Left kidney (tissue), 1 donor: ENCODE measurements at regions not wholly inside any gene's neighbourhood (a gene's known extent, or its start where the extent isn't known, plus 50 kb on each side); places are given as distances from the start of the nearest gene placed in this dataset.

Experiments used
- DNase-seq: peaks from one replicate; pipeline ENCODE4 v3.0.0-alpha.2; 2013

DNA sequence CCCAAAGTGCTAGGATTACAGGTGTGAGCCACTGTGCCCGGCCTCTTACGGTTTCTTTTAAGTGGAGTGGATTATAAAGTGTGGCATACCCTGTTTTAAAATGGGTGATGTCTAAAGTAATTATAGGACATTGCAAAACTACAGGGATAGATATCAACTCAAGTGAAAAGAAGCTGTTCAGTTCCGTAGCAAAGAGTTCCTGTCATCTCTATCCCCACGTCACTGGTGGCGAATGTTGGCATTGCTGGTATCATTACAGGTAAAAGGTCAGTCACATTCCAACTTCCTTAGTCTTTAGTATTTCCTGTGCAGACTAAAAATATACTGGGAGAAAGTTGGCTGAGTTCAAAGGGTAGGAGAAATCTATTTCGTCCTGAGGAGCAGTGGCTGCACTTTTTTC, 95.6 kb upstream of the SLC38A2 start:
- DNase-seq = no peak

DNA sequence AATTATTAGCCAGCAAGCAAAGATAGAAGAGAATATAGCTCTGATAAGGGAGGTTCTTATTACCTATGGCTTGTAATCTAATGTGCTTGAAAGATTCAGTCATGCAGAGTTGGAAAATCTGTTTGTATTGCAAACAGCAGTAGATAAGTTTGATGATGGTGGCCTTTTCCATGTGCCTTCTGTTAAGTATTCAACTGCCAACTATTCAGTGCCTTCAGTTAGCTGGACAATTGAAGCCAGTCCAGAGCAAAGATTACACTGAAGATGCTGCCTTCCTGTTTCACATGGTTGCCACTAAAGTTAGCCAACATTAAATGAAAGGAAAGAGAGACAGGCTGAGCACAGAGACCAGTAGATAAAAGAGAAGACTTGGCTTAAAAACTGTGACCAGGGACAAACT, 92.7 kb upstream of the SLC38A2 start:
- no peak for DNase-seq

GRCh38 chr12:46464863-46465262, 92.3 kb upstream of the SLC38A2 start:
- DNase-seq = no peak

DNA sequence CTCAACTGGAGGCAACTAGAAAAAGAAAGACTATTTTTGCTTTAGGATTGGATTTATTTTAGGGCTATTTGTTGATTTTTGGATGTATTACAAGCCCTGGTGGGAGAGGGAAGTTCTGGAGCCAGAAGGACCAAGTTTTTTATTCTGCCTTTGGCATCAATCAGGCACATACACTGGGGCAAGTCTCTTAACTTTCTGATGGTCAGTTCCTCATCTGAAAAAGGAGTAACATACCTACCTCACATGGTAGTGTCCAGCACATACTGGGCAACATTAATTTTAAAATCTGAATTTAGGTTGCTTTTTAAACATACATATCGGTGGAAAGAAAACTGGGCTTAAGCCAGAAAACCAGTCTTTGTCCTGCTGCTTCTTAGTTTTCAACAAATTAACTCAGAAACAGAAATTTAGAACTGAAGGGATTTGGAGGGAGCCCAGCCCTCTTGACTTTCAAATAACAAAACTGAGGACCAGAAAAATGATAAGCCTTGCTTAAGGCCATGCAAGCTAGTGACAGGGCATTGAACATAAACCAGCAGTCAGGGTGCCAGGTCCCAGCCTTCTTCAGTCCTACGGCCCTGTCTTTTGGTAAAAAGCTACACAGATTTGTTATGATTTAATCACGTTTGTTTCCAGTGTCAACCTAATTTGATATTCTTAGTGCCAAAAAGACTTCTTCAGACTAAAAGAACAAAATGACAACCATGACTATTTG, 90.2 kb upstream of the SLC38A2 start:
- no peak for DNase-seq

DNA sequence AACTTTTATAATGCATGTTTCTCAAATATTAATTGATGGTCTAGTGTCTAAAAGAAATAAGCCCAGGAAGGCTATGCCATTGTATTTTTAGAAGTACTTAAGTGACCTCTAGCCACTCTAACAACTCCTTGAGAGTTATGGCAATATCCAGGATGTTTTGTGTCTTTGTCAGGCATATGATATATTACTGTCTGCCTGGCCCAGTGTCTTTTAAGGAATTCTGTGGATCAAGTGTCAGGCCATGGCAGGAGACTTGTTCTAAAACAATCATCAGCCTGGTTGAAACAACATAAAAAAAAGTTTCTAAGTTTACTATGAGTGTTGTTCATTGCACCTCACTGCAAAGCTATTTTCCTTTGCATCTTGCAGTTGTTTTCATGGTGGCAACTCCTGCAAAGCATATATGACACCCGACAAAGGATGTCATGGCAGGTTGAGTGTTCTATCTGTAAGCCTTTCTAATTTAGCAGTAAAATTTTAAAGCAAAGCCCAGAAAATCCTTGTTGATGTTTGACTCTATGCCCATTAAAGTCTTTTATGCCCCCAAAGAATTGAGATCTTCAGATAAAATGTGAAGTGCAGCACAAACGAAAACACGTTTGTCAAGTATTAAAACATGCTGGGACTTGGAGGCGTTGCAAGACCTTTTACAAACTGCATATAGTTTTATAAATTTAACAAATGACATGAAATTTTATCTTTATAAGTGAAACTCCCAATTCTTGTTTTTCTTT, 89.5 kb upstream of the SLC38A2 start:
- DNase-seq = no peak

GRCh38 chr12:46461459-46461858, 88.9 kb upstream of the SLC38A2 start:
- DNase-seq = no peak

GRCh38 chr12:46460682-46461210, 88.2 kb upstream of the SLC38A2 start:
- DNase-seq = no peak

DNA sequence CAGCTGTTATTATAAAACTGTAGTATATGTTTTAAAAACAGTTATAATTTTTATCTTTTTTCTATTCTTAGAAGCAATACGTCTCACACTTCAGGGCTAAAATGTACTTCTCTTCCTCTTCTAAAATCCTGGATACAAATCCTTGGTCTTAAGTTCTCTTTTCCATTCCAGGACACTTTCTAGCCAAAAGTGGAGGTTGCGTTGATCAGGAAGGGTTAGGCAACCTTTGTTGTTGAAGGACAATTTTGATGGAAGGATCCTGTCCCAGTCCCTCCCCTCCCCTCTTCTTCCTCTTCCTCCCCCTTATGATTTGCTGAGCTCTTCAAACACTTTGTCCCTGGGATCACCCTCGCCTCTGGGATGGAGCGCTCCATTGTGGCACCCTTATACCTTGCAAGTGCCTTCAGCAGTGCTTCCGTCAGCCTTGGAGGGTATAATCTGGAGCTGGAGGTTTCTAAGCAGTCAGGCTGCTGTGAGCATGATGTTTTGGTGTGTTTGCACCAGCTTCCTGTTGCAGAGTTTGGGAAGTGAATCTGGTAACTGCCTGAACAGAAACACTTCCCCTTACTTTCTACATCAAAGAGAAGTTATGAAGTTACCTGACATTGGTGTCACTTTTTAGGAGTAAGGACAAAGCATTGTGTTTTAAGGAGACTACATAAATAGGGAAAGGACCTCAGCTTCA, 87.4 kb upstream of the SLC38A2 start:
- DNase-seq = no peak

GRCh38 chr12:46459111-46459510, 86.5 kb upstream of the SLC38A2 start:
- no peak for DNase-seq

DNA sequence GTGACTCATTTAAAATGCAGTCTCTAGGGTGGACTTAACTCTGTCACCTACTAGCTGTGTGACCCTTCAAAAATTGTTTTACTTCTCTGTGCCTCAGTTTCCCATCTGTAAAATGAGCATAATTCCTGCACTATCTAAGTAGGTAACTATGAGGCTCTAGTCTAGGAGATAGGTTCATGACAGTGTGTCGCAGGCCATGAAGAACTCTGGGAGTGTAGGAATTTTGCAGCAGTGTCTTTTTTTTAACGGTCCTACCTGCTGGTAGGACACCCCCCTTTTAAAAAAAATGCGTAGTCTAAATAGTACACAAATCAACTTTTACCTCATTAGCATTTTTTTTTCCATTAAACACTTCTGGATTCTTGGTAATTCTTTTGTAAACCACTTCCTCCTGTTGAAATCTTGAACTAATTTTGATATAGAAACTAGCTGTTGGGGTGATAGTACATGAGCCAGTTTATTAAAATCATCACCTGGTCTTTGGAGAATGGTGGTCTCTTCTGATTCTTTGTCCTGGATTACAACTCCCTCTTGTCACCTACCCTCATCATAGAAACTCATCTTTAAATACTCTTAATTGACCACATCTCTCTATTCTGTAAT, 86.0 kb upstream of the SLC38A2 start:
- DNase-seq = no peak

DNA sequence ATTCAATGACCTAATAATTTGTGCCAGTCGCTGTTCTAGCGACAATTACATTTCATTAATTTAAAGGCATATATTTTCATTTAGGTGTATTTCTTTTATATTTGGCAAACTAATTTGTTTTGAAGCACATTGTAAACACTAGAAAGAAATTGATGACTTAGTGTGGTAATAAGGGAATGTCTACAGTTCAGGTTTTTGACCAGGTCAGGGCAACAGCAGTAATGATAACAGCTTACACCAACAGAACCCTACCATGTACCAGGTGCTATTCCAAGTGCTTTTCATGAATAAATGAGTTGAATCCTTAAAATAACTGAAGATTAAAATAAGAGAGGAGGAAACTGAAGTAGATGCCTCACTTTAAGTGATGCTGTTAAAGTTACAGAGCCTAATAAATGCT, 85.4 kb upstream of the SLC38A2 start:
- no peak for DNase-seq

DNA sequence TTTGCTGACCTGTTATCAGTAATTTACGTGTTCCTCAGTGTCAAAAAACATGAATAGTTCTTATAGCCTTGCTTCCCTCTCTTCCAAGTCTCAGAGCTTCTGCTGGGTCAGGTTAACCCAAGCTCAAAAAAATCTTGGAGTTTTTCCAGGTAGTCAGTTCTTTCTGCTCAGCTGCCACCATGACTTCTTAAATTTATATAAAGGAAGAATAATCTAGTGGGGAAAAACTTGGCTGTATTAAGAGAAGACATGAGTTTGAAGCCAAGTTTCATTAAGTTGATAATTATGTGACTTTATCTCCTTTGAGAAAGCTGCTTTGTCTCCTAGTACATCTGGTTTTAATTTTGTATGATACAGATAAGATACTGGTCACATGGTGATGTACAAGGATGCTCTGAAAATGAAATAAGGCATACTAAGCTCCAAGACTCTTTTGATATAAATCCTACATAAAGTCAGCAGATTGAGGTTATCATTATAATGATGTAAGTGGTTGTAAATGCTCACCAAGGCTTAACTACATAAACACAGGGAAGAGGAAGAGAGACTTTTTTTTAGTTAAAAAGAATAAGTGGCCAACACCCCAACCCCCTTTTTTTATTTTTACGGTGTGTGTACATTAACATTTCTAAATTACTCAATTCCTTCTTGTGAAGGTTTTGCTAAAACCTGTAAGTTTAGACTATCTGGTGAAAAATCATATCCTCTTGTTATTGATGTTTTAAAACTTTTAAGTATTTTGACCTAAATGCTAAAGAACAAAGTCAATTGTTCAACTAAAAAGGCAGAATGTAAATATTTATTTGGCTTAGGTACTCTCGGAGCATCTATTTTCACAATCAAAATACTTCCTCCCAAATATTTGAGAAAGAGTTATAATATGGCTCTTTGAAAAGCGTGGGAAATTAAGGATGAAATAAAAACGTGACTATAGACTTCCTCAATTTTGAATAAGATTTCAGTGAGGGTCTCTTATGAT, 84.1 kb upstream of the SLC38A2 start:
- no peak for DNase-seq

- DNase-seq = no peak
Measured at GRCh38 chr12:46455648-46456352, 83.2 kb upstream of the SLC38A2 start.

DNA sequence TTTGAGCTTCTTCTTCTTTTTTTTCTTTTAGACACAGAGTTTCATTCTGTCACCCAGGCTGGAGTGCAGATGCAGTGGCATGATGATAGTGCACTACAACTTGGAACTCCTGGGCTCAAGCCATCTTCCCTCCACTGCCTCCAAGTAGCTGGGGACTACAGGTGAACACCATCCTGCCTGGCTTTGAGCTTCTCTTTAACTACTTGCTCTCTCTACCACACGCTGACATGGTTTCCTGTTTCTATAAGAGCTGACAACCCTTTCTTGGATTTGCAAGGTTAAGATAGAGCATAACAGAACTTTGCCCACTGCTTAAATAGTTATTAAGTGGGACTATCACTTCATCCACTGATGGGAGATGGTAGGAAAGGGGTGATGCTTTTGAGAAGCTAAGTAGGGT, 82.4 kb upstream of the SLC38A2 start:
- DNase-seq = no peak

- no peak for DNase-seq
Measured at GRCh38 chr12:46453428-46453827, 80.9 kb upstream of the SLC38A2 start.

- no peak for DNase-seq
Measured at GRCh38 chr12:46452776-46453175, 80.2 kb upstream of the SLC38A2 start.

DNA sequence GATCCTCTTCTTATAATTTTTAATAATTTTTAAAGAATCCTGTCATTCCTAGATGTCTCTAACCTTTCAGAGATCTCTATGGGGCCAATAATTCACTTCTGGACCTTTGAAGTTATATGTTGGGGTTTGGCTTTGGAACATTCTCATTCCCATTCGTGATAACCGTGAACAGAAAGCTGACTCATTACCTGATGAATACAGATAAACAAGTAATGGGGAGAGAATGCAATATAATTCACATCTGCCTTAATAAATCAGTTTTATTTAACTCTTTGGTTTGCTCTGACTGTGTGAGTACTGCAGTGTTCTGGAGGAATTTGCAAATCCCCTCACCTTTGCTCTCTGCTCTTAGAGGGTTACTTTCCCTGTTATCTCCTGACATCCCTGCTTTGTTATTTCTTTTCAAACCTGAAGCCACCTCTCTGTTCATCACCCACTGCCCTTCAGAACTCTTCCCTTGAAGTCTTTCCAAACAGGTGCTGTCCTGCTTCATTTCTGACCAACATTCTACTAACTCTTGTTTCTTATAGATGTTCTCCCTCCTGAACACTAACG, 79.6 kb upstream of the SLC38A2 start:
- no peak for DNase-seq

- no peak for DNase-seq
Measured at GRCh38 chr12:46451276-46452021, 78.9 kb upstream of the SLC38A2 start.

- DNase-seq = no peak
Measured at GRCh38 chr12:46450279-46450748, 77.7 kb upstream of the SLC38A2 start.

GRCh38 chr12:46449856-46450255, 77.3 kb upstream of the SLC38A2 start:
- no peak for DNase-seq
